HG02571 (cell line): ENCODE measurements at regions not wholly inside any gene's neighbourhood (a gene's known extent, or its start where the extent isn't known, plus 50 kb on each side); places are given as distances from the start of the nearest gene placed in this dataset.

Experiments used
- ATAC-seq: cut with Tn5 transposase; IDR thresholded peaks from one replicate; pipeline ENCODE4 v1.9.1; 2021; ENCODE audit warnings: mild to moderate bottlenecking, moderate library complexity; ENCODE audit not compliant: unreplicated experiment

GRCh38 chr6:22399693-22400092 is 102.9 kb upstream of the PRL start:
- ATAC-seq, result no peak

- ATAC-seq, result no peak
Observed at GRCh38 chr6:22401206-22401605, 104.4 kb upstream of the PRL start.

GRCh38 chr6:22401932-22402331 is 105.1 kb upstream of the PRL start:
- ATAC-seq, result no peak

- no peak for ATAC-seq
Observed at GRCh38 chr6:22409486-22409885, 112.7 kb upstream of the PRL start.

GRCh38 chr6:22411376-22412105 is 114.7 kb upstream of the PRL start:
- no peak for ATAC-seq

GRCh38 chr6:22412994-22413393 is 116.2 kb upstream of the PRL start:
- ATAC-seq, result no peak

GRCh38 chr6:22413681-22414311 is 117.0 kb upstream of the PRL start:
- no peak for ATAC-seq

GRCh38 chr6:22418714-22419113 is 121.9 kb upstream of the PRL start:
- ATAC-seq, result no peak

- ATAC-seq, result no peak
Observed at GRCh38 chr6:22421198-22421597, 124.4 kb upstream of the PRL start.

- no peak for ATAC-seq
Observed at GRCh38 chr6:22424196-22424595, 127.4 kb upstream of the PRL start.

- ATAC-seq, result no peak
Observed at GRCh38 chr6:22432060-22432459, 135.2 kb upstream of the PRL start.

- no peak for ATAC-seq
Observed at GRCh38 chr6:22433745-22434144, 135.6 kb upstream of the HDGFL1 start.

DNA sequence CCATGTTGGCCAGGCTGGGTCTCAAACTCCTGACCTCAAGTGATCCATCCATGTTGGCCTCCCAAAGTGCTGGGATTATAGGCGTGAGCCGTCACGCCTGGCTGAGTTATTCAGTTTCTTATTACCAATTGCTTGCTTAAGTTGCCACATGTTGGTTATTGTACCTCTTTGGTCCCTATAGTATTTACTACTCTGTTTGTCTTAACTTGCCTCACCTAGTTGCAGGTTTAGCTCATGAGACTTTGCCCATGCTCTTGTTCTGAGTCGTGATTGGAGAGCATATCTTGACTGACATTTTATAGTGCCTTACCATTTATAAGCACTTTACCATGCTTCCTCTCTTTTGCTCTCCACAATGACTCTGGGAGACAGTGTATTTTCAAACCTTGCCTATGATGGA is 134.2 kb upstream of the HDGFL1 start:
- ATAC-seq, result no peak

- no peak for ATAC-seq
Observed at GRCh38 chr6:22436134-22436533, 133.2 kb upstream of the HDGFL1 start.

DNA sequence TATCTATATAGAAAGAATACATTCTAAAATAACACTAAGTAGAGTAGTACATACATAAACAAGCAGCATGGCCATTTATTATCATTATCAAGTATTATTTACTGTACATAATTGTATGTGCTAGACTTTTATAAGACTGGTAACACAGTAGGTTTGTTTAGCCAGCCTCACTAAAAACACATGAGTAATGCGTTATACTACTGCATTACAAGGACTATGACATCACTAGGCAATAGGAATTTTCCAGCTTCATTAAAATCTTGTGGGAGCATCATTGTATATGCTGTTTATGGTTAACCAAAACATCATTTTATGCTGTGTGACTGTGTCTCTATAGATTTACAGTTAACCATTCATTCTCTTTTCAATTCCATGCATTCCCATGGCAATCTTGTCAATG is 131.7 kb upstream of the HDGFL1 start:
- no peak for ATAC-seq

- ATAC-seq, result no peak
Observed at GRCh38 chr6:22442826-22443225, 126.5 kb upstream of the HDGFL1 start.

- ATAC-seq, result no peak
Observed at GRCh38 chr6:22444330-22444729, 125.0 kb upstream of the HDGFL1 start.

DNA sequence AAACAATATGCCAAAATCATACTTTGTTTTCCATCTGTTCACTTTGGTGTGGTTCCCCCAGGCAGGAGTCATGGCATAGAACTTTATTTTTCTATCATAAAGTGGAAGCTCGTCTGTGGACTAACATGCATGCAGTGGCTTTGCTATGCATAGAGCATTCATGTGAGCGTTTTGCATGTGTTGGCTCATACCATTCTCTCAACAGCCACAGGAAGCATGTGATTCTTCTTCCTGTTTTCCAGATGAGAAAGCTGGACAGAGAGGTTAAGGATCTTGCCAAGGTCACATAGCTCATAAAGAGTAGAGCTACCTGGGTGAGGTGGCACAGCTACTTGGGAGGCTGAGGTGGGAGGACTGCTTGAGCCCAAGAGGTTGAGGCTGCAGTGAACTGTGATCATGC is 123.4 kb upstream of the HDGFL1 start:
- no peak for ATAC-seq

GRCh38 chr6:22447249-22448196 is 121.8 kb upstream of the HDGFL1 start:
- ATAC-seq, result no peak

- no peak for ATAC-seq
Observed at GRCh38 chr6:22448291-22448711, 121.1 kb upstream of the HDGFL1 start.

- ATAC-seq, result no peak
Observed at GRCh38 chr6:22451962-22452361, 117.4 kb upstream of the HDGFL1 start.

GRCh38 chr6:22455378-22455777 is 114.0 kb upstream of the HDGFL1 start:
- ATAC-seq, result no peak
